Astrocyte (in vitro differentiated cells and primary cell): ENCODE measurements at regions not wholly inside any gene's neighbourhood (a gene's known extent, or its start where the extent isn't known, plus 50 kb on each side); places are given as distances from the start of the nearest gene placed in this dataset.

Experiments used
- DNase-seq: peaks from one replicate; pipeline ENCODE4 v3.0.0-alpha.2; 2010; ENCODE audit warnings: low read depth
- FAIRE-seq: peaks from 2 replicates; lab custom pipeline; 2011; peaks lifted over from hg19 to GRCh38; lab: Jason Lieb, UNC
- H2AFZ ChIP-seq: 2 replicates; pipeline ENCODE4 v1.6.0; 2012; ENCODE audit warnings: low read depth, low read length, inconsistent platforms
- H3K27ac ChIP-seq: 2 replicates; pipeline ENCODE4 v1.5.1; 2011; ENCODE audit warnings: low read depth, low read length, inconsistent platforms
- H3K27me3 ChIP-seq: 2 replicates; pipeline ENCODE4 v1.6.0; 2011; ENCODE audit warnings: low read length, inconsistent platforms; ENCODE audit not compliant: insufficient read depth
- H3K36me3 ChIP-seq: 2 replicates; pipeline ENCODE4 v1.5.1; 2011; ENCODE audit warnings: low read length, inconsistent platforms; ENCODE audit not compliant: insufficient read depth
- H3K4me1 ChIP-seq: 2 replicates; pipeline ENCODE4 v1.5.1; 2011; ENCODE audit warnings: low read length, inconsistent platforms; ENCODE audit not compliant: insufficient read depth
- H3K4me2 ChIP-seq: 2 replicates; pipeline ENCODE4 v1.6.0; 2012; ENCODE audit warnings: low read length, inconsistent platforms
- H3K4me3 ChIP-seq: 2 replicates; pipeline ENCODE4 v1.5.1; 2011; ENCODE audit warnings: low read depth, mild to moderate bottlenecking, low read length, inconsistent platforms; ENCODE audit not compliant: insufficient read depth
- H3K79me2 ChIP-seq: 2 replicates; pipeline ENCODE4 v1.6.0; 2012; ENCODE audit warnings: mild to moderate bottlenecking, low read length, inconsistent platforms; ENCODE audit not compliant: insufficient read depth
- H3K9ac ChIP-seq: 2 replicates; pipeline ENCODE4 v1.6.0; 2012; ENCODE audit warnings: mild to moderate bottlenecking, low read length, inconsistent platforms
- H3K9me3 ChIP-seq: 2 replicates; pipeline ENCODE4 v1.5.1; 2012; ENCODE audit warnings: low read depth, mild to moderate bottlenecking, low read length, inconsistent platforms; ENCODE audit not compliant: insufficient read depth
- H4K20me1 ChIP-seq: 2 replicates; pipeline ENCODE4 v1.6.0; 2012; ENCODE audit warnings: low read length, inconsistent platforms; ENCODE audit not compliant: insufficient read depth
- H3K27ac Mint-ChIP-seq: one replicate; pipeline ENCODE4 v1.8.0; 2021; ENCODE audit warnings: mild to moderate bottlenecking, mixed read lengths; ENCODE audit not compliant: unreplicated experiment
- H3K27me3 Mint-ChIP-seq: one replicate; pipeline ENCODE4 v1.8.0; 2021; ENCODE audit warnings: low read depth, mixed read lengths; ENCODE audit not compliant: unreplicated experiment
- H3K36me3 Mint-ChIP-seq: one replicate; pipeline ENCODE4 v1.8.0; 2021; ENCODE audit warnings: low read depth, mixed read lengths; ENCODE audit not compliant: unreplicated experiment
- H3K4me1 Mint-ChIP-seq: one replicate; pipeline ENCODE4 v1.8.0; 2021; ENCODE audit warnings: low read depth, mixed read lengths; ENCODE audit not compliant: unreplicated experiment
- H3K4me3 Mint-ChIP-seq: one replicate; pipeline ENCODE4 v1.8.0; 2021; ENCODE audit warnings: mild to moderate bottlenecking, moderate library complexity, mixed read lengths; ENCODE audit not compliant: unreplicated experiment
- H3K9me3 Mint-ChIP-seq: one replicate; pipeline ENCODE4 v1.8.0; 2021; ENCODE audit warnings: mild to moderate bottlenecking, mixed read lengths; ENCODE audit not compliant: unreplicated experiment
- CTCF ChIP-seq: IDR thresholded peaks from 2 replicates; pipeline ENCODE4 v1.5.1; 2011; ENCODE audit warnings: low read depth, mild to moderate bottlenecking, inconsistent platforms, low read length, moderate library complexity; ENCODE audit not compliant: insufficient read depth
- EZH2 ChIP-seq: IDR thresholded peaks from 2 replicates; pipeline ENCODE4 v1.6.1; 2012; ENCODE audit warnings: mild to moderate bottlenecking, low read length, inconsistent platforms; ENCODE audit not compliant: insufficient read depth

GRCh38 chrX:75873993-75874392 is 88.9 kb upstream of the MAGEE2 start:
- Histone ChIP-seq H2AFZ (no peak overlapping the region), H3K27me3 (no peaks in the 10 kb centered on the region), H3K4me3 (no peak overlapping the region), H3K36me3 (no peaks in the 10 kb centered on the region), H3K79me2 (no peaks in the 10 kb centered on the region), H3K4me1 (no peaks in the 10 kb centered on the region), H3K27ac (no peak overlapping the region), H3K4me2 (no peak overlapping the region), H3K9ac (no peak overlapping the region), H3K9me3 (no peaks in the 10 kb centered on the region), H4K20me1 (no peaks in the 10 kb centered on the region)
- no peak for DNase-seq
- TF ChIP-seq EZH2 (no peak), CTCF (no peak)
- Mint-ChIP-seq H3K9me3 (peaks cover 2% of the 10 kb centered on the region), H3K27ac (no peak overlapping the region), H3K4me3 (no peak overlapping the region), H3K36me3 (no peaks in the 10 kb centered on the region), H3K4me1 (no peaks in the 10 kb centered on the region), H3K27me3 (no peaks in the 10 kb centered on the region)
- peak; percentile 20 for FAIRE-seq

- Mint-ChIP-seq H3K9me3 (peaks cover 4% of the 10 kb centered on the region), H3K4me1 (no peaks in the 10 kb centered on the region), H3K4me3 (no peak overlapping the region), H3K36me3 (no peaks in the 10 kb centered on the region), H3K27me3 (no peaks in the 10 kb centered on the region), H3K27ac (no peak overlapping the region)
- no peaks in the 10 kb centered on the region for H3K4me1 ChIP-seq
- no peak overlapping the region for H3K4me3 ChIP-seq
- H4K20me1 ChIP-seq = no peaks in the 10 kb centered on the region
- no peak overlapping the region for H3K9ac ChIP-seq
- H2AFZ ChIP-seq = no peak overlapping the region
- no peak overlapping the region for H3K4me2 ChIP-seq
- DNase-seq = no peak
- FAIRE-seq = no peak
- H3K79me2 ChIP-seq = no peaks in the 10 kb centered on the region
- H3K27me3 ChIP-seq = no peaks in the 10 kb centered on the region
- no peak overlapping the region for H3K27ac ChIP-seq
- H3K36me3 ChIP-seq = no peaks in the 10 kb centered on the region
- no peaks in the 10 kb centered on the region for H3K9me3 ChIP-seq
- TF ChIP-seq EZH2 (no peak), CTCF (no peak)
Measured at GRCh38 chrX:75883446-75883845, 98.4 kb upstream of the MAGEE2 start.

- no peak for FAIRE-seq
- Histone ChIP-seq H3K36me3 (no peaks in the 10 kb centered on the region), H3K4me1 (no peaks in the 10 kb centered on the region), H4K20me1 (no peaks in the 10 kb centered on the region), H3K27me3 (no peaks in the 10 kb centered on the region), H3K9me3 (no peaks in the 10 kb centered on the region), H2AFZ (no peak overlapping the region), H3K4me2 (no peak overlapping the region), H3K79me2 (no peaks in the 10 kb centered on the region), H3K9ac (no peak overlapping the region), H3K27ac (no peak overlapping the region), H3K4me3 (no peak overlapping the region)
- Mint-ChIP-seq H3K27ac (no peak overlapping the region), H3K4me1 (no peaks in the 10 kb centered on the region), H3K36me3 (no peaks in the 10 kb centered on the region), H3K4me3 (no peak overlapping the region), H3K27me3 (no peaks in the 10 kb centered on the region), H3K9me3 (no peaks in the 10 kb centered on the region)
- no peak for TF ChIP-seq EZH2
- no peak for TF ChIP-seq CTCF
- no peak for DNase-seq
Measured at GRCh38 chrX:75887833-75888232, 102.8 kb upstream of the MAGEE2 start.
